ENCODE measurements at regions not wholly inside any gene's neighbourhood (a gene's known extent, or its start where the extent isn't known, plus 50 kb on each side); places are given as distances from the start of the nearest gene placed in this dataset.

DNA sequence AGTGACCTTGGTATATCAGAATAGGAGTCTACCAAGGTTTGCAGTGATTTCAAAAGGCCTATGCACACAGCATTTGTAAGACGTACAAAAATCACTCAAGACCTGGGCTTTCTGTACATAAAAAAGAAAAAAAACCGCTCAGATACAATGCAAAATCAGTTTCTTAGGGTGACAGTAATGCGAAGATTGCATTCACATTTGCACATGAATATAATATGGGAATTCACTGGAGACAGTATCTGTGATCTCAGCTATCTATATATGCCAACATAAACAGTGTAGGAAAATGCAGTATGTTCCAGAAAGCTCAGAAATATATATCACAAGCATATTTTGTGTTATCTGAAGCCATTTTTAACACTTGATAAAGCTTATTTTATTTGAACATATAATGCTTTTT lies 176.4 kb upstream of the MYOCD start:
- no peak overlapping the region for H3K9ac ChIP-seq (ENCODE audit: control insufficient read depth, extremely low read depth, insufficient read depth, low read length)
- dilution Hi-C loops (cut with MboI; ENCODE audit: extremely low pct_ligation_motif_present, low sequenced_read_pairs): no loop called here
- no peak for FAIRE-seq
- no peak overlapping the region for H2AFZ ChIP-seq (ENCODE audit: control insufficient read depth, low read length)
- no peak overlapping the region for H3K27ac ChIP-seq (ENCODE audit: control insufficient read depth, insufficient read depth, low read length)
- no peaks in the 10 kb centered on the region for H3K9me3 ChIP-seq (ENCODE audit: control insufficient read depth, low read depth, low read length)
- no peaks in the 10 kb centered on the region for H3K79me2 ChIP-seq (ENCODE audit: control insufficient read depth, insufficient read depth, low read length)
- DNase-seq (ENCODE audit: low read depth, low spot score): no peak
- no peaks in the 10 kb centered on the region for H4K20me1 ChIP-seq (ENCODE audit: control insufficient read depth, extremely low read depth, insufficient read depth, low read length)
- no peaks in the 10 kb centered on the region for H3K36me3 ChIP-seq (ENCODE audit: control insufficient read depth in 2 of 2, extremely low read depth in 1 of 2, insufficient read depth in 2 of 2, low read length in 2 of 2)
- H3K4me3 ChIP-seq (ENCODE audit: control insufficient read depth in 2 of 3, extremely low read depth in 1 of 3, insufficient read depth in 2 of 3, low read depth in 1 of 3, low read length in 3 of 3): no peak overlapping the region
- TF ChIP-seq CTCF (optimal IDR thresholded peaks at IDR 0.05 in 1 of 3, IDR thresholded peaks at IDR 0.05 in 1 of 3, conservative IDR thresholded peaks at IDR 0.05 in 1 of 3; ENCODE audit: extremely low read depth in 1 of 3, insufficient read depth in 2 of 3, low read length in 3 of 3) (no peak), EZH2 (IDR thresholded peaks at IDR 0.05; ENCODE audit: low read length) (no peak)
- H3K9me1 ChIP-seq (ENCODE audit: control insufficient read depth, extremely low read depth, insufficient read depth, low read length): no peaks in the 10 kb centered on the region
- no peaks in the 10 kb centered on the region for H3K27me3 ChIP-seq (ENCODE audit: control insufficient read depth, extremely low read depth, insufficient read depth, low read length)
- H3K4me2 ChIP-seq (ENCODE audit: control insufficient read depth, extremely low read depth, insufficient read depth, low read depth, low read length): no peak overlapping the region
- no peaks in the 10 kb centered on the region for H3K4me1 ChIP-seq (ENCODE audit: control insufficient read depth, extremely low read depth, insufficient read depth, low read length)

DNA sequence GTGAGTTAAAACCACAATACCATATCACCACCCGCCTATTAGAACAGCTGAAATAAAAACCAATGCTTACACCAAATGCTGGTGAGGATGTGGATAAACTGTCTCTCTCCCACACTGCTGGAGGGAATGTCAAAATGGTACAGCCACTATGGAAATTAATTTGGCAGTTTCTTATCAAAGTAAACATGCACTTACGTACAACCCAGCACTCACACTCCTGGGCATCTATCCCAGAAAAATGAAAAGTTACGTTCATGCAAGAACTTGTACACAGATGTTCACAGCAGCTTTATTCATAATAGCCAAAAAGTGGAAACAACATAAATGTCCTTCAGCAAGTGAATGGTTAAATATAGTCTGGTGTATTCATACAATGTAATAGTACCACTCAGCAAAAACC lies 173.2 kb upstream of the MYOCD start:
- Histone ChIP-seq H2AFZ (ENCODE audit: control insufficient read depth, low read length) (no peak overlapping the region), H4K20me1 (ENCODE audit: control insufficient read depth, extremely low read depth, insufficient read depth, low read length) (no peaks in the 10 kb centered on the region), H3K4me3 (ENCODE audit: control insufficient read depth in 2 of 3, extremely low read depth in 1 of 3, insufficient read depth in 2 of 3, low read depth in 1 of 3, low read length in 3 of 3) (no peak overlapping the region), H3K4me1 (ENCODE audit: control insufficient read depth, extremely low read depth, insufficient read depth, low read length) (no peaks in the 10 kb centered on the region), H3K4me2 (ENCODE audit: control insufficient read depth, extremely low read depth, insufficient read depth, low read depth, low read length) (no peak overlapping the region), H3K9me1 (ENCODE audit: control insufficient read depth, extremely low read depth, insufficient read depth, low read length) (no peaks in the 10 kb centered on the region), H3K27me3 (ENCODE audit: control insufficient read depth, extremely low read depth, insufficient read depth, low read length) (no peaks in the 10 kb centered on the region), H3K79me2 (ENCODE audit: control insufficient read depth, insufficient read depth, low read length) (no peaks in the 10 kb centered on the region), H3K36me3 (ENCODE audit: control insufficient read depth in 2 of 2, extremely low read depth in 1 of 2, insufficient read depth in 2 of 2, low read length in 2 of 2) (no peaks in the 10 kb centered on the region), H3K9me3 (ENCODE audit: control insufficient read depth, low read depth, low read length) (no peaks in the 10 kb centered on the region), H3K9ac (ENCODE audit: control insufficient read depth, extremely low read depth, insufficient read depth, low read length) (no peak overlapping the region), H3K27ac (ENCODE audit: control insufficient read depth, insufficient read depth, low read length) (no peak overlapping the region)
- DNase-seq (ENCODE audit: low read depth, low spot score) (no peak), FAIRE-seq (no peak)
- dilution Hi-C loops (cut with MboI; ENCODE audit: extremely low pct_ligation_motif_present, low sequenced_read_pairs): no loop called here
- no peak for TF ChIP-seq EZH2 (IDR thresholded peaks at IDR 0.05; ENCODE audit: low read length)
- TF ChIP-seq CTCF (optimal IDR thresholded peaks at IDR 0.05 in 1 of 3, IDR thresholded peaks at IDR 0.05 in 1 of 3, conservative IDR thresholded peaks at IDR 0.05 in 1 of 3; ENCODE audit: extremely low read depth in 1 of 3, insufficient read depth in 2 of 3, low read length in 3 of 3): no peak
